Fibroblast of villous mesenchyme (primary cell): ENCODE measurements at regions not wholly inside any gene's neighbourhood (a gene's known extent, or its start where the extent isn't known, plus 50 kb on each side); places are given as distances from the start of the nearest gene placed in this dataset.
"Not testable (repeated sequence)": the region's sequence is repeated elsewhere in the genome, so short reads cannot be mapped to it uniquely, and the experiment has no call there.

Experiments used
- DNase-seq: peaks from one replicate; pipeline ENCODE4 v3.0.0-alpha.2; 2010; ENCODE audit warnings: low read depth
- H3K4me3 ChIP-seq: 2 replicates; pipeline ENCODE4 v1.5.1; 2011; ENCODE audit warnings: low read depth, mild to moderate bottlenecking, low read length
- TF ChIP-seq, protein P1 (sequence below): IDR thresholded peaks from 2 replicates; pipeline ENCODE4 v1.5.1; 2012; ENCODE audit warnings: low read depth, mild to moderate bottlenecking, low read length; ENCODE audit not compliant: insufficient read depth

DNA sequence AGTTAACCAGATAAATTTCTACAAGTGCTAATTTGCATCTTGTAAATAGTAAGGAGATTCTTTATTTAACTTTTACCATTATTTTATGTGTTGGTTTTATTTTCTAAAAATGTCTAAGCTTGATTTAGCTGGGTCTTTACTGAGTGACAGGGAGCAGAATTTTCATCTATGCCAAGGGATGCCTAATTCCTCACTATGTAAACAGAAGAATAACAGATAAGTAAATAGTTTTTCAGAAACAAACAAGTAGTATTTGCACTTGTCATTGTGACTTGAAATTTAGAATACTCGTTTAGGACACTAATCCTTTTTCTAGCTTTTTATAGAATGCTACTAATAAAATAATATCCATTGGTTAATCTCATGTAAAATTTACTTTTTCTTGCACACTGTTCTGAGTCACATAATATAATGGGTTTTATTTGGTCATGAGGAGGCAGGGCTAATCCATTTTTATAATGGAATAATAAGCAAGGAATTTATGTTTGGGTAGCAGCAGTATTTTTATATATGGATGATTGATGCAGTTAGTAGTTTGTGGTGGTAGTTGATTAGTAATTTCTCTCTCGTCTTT lies 746.5 kb downstream of the SLC6A15 start:
- DNase-seq = no peak
- TF ChIP-seq, protein P1, sequence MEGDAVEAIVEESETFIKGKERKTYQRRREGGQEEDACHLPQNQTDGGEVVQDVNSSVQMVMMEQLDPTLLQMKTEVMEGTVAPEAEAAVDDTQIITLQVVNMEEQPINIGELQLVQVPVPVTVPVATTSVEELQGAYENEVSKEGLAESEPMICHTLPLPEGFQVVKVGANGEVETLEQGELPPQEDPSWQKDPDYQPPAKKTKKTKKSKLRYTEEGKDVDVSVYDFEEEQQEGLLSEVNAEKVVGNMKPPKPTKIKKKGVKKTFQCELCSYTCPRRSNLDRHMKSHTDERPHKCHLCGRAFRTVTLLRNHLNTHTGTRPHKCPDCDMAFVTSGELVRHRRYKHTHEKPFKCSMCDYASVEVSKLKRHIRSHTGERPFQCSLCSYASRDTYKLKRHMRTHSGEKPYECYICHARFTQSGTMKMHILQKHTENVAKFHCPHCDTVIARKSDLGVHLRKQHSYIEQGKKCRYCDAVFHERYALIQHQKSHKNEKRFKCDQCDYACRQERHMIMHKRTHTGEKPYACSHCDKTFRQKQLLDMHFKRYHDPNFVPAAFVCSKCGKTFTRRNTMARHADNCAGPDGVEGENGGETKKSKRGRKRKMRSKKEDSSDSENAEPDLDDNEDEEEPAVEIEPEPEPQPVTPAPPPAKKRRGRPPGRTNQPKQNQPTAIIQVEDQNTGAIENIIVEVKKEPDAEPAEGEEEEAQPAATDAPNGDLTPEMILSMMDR = no peak

DNA sequence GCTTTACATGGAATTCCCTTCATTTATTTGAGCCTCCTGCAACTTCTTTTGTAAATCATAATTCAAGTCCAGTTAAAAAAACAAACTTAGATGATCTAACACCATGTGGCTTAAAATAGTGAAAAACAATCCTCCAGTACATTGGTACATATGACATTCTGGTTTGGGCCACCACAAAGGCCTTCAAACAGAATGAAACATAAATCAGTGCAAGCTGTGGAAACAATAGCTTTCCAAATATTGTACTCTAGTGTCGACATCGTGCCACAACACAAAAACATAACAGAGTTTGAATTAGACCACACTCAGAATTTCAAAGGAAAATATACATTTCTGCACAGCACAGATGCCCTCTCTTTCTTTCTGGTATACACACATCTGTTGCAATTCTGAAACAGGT lies 751.3 kb downstream of the SLC6A15 start:
- TF ChIP-seq, protein P1 = no peak
- H3K4me3 ChIP-seq = no peak overlapping the region
- no peak for DNase-seq

More for the DNA sequence above, 746.5 kb downstream of the SLC6A15 start:
- no peak overlapping the region for H3K4me3 ChIP-seq

DNA sequence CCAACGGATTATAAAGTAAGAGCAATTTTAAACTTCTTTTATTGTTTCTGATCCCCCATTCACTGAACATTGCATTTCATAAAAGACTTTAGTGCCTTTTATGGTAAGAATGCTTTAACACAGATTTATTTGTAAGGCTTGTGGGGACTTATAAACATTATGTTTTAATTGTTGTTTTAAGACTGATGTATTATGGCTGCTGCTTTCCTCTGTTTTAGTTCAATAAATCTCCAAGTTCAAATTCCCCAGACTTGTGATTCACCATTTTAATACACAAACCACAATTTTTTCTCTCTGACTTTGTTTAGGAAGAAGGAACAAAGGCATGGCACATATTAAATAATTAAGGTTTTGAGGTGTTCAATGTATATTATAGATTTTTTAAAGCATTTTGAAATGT lies 753.3 kb downstream of the SLC6A15 start:
- TF ChIP-seq, protein P1 = no peak
- no peak for DNase-seq
- H3K4me3 ChIP-seq = no peak overlapping the region

DNA sequence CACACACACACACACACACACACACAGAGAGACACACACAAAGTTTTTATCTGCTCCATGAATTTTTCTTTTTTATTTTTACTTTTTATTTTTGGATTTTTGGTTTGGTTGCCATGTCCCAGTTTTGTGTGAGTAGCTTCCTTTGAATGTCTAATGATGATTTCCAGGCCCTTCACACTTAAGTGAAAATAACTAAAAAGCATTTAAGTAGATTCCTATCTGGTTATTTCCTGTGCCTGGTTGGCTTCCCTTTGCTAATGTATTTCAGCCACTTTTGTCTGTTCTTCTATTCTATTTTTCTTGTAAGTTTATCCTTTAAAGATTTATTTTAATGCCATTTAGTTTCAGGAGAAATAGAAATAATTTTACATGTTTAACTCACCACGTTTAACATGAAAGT lies 755.4 kb downstream of the SLC6A15 start:
- H3K4me3 ChIP-seq = no peak overlapping the region
- TF ChIP-seq, protein P1 = no peak
- DNase-seq = no peak

DNA sequence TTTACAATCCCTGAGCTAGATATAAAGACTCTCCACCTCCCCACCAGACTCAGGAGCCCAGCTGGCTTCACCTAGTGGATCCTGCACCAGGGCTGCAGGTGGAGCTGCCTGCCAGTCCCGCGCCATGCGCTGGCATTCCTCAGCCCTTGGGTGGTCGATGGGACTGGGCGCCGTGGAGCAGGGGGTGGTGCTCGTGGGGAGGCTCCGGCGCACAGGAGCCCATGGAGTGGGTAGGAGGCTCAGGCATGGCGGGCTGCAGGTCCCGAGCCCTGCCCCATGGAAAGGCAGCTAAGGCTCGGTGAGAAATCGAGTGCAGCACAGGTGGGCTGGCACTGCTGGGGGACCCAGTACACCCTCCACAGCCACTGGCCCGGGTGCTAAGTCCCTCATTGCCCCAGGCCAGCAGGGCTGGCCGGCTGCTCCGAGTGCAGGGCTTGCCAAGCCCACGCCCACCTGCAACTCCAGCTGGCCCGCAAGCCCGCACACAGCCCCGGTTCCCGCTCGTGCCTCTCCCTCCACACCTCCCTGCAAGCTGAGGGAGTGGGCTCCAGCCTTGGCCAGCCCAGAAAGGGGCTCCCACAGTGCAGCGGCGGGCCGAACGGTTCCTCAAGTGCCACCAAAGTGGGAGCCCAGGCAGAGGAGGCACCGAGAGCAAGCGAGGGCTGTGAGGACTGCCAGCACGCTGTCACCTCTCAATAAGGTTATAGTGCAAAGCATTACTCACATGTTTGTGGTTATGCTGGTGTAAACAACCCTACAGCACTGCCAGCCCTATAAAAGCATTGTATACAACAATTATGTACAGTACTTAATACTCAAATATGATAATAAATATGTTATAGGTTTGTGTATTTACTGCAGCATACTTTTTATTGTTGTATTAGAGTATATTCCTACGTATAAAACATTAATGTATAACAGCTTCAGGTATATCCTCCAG lies 757.3 kb downstream of the SLC6A15 start:
- DNase-seq, H3K4me3 ChIP-seq: not testable (repeated sequence)

DNA sequence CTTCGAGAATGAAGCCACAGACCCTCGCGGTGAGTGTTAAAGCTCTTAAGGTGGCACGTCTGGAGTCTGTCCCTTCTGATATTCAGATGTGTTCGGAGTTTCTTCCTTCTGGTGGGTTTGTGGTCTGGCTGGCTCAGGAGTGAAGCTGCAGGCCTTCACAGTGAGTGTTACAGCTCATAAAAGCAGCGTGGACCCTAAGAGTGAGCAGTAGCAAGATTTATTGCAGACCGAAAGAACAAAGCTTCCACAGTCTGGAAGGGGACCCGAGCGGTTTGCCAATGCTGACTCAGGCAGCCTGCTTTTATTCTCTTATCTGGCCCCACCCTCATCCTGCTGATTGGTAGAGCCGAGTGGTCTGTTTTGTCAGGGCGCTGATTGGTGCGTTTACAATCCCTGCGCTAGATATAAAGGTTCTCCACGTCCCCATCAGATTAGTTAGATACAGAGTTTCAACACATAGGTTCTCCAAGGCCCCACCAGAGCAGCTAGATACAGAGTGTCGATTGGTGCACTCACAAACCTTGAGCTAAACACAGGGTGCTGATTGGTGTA lies 758.1 kb downstream of the SLC6A15 start:
- not testable (repeated sequence) for DNase-seq, H3K4me3 ChIP-seq

DNA sequence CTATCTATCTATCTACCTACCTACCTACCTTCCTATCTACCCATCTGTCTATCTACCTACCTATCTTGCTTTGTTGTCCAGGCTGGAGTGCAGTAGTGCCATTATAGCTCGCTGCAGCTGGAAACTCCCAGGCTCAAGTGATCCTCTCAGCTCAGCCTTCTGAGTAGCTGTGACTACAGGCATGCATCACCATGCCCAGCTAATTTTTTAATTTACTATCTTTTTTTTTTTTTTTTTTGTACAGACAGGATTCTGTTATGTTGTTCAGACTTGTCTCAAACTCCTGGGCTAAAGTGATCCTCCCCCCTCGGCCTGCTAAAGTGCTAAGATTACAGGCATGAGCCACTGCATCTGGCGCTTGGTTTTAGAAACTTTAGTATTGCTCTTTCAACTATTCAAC lies 762.4 kb downstream of the SLC6A15 start:
- TF ChIP-seq, protein P1 = no peak
- no peak overlapping the region for H3K4me3 ChIP-seq
- no peak for DNase-seq
